ENCODE measurements at regions not wholly inside any gene's neighbourhood (a gene's known extent, or its start where the extent isn't known, plus 50 kb on each side); places are given as distances from the start of the nearest gene placed in this dataset.

- Mint-ChIP-seq H3K36me3 (ENCODE audit: insufficient read depth) (no peaks in the 10 kb centered on the region), H3K4me3 (ENCODE audit: low read depth) (no peak overlapping the region), H3K9me3 (ENCODE audit: low read depth) (peaks cover 9% of the 10 kb centered on the region), H3K4me1 (ENCODE audit: low read depth) (no peaks in the 10 kb centered on the region), H3K27me3 (peaks cover 24% of the 10 kb centered on the region), H3K27ac (no peak overlapping the region)
- no peak for DNase-seq (ENCODE audit: low spot score, unreplicated experiment)
- no peak for TF ChIP-seq CTCF (IDR thresholded peaks at IDR 0.05; ENCODE audit: unreplicated experiment)
Measured at GRCh38 chr22:27255580-27255979, 546.0 kb downstream of the MN1 start.

GRCh38 chr22:27257987-27258386, 543.6 kb downstream of the MN1 start:
- no peaks in the 10 kb centered on the region for H3K4me1 Mint-ChIP-seq (ENCODE audit: low read depth)
- peak; percentile 11 for TF ChIP-seq CTCF (IDR thresholded peaks at IDR 0.05; ENCODE audit: unreplicated experiment)
- H3K36me3 Mint-ChIP-seq (ENCODE audit: insufficient read depth): no peaks in the 10 kb centered on the region
- H3K4me3 Mint-ChIP-seq (ENCODE audit: low read depth): no peak overlapping the region
- H3K9me3 Mint-ChIP-seq (ENCODE audit: low read depth): peaks cover 9% of the 10 kb centered on the region
- no peak overlapping the region for H3K27ac Mint-ChIP-seq
- H3K27me3 Mint-ChIP-seq: peaks cover 15% of the 10 kb centered on the region
- DNase-seq (ENCODE audit: low spot score, unreplicated experiment): no peak

- no peak for DNase-seq (ENCODE audit: low spot score, unreplicated experiment)
- Mint-ChIP-seq H3K4me1 (ENCODE audit: low read depth) (no peaks in the 10 kb centered on the region), H3K9me3 (ENCODE audit: low read depth) (peaks cover 9% of the 10 kb centered on the region), H3K4me3 (ENCODE audit: low read depth) (no peak overlapping the region), H3K27me3 (peaks cover 18% of the 10 kb centered on the region), H3K36me3 (ENCODE audit: insufficient read depth) (no peaks in the 10 kb centered on the region), H3K27ac (no peak overlapping the region)
- TF ChIP-seq CTCF (IDR thresholded peaks at IDR 0.05; ENCODE audit: unreplicated experiment): no peak
Measured at GRCh38 chr22:27258616-27259172, 542.9 kb downstream of the MN1 start.

GRCh38 chr22:27259433-27259832, 542.1 kb downstream of the MN1 start:
- Mint-ChIP-seq H3K27me3 (peaks cover 21% of the 10 kb centered on the region), H3K4me1 (ENCODE audit: low read depth) (no peaks in the 10 kb centered on the region), H3K4me3 (ENCODE audit: low read depth) (no peak overlapping the region), H3K36me3 (ENCODE audit: insufficient read depth) (no peaks in the 10 kb centered on the region), H3K9me3 (ENCODE audit: low read depth) (peaks cover 9% of the 10 kb centered on the region), H3K27ac (no peak overlapping the region)
- no peak for DNase-seq (ENCODE audit: low spot score, unreplicated experiment)
- no peak for TF ChIP-seq CTCF (IDR thresholded peaks at IDR 0.05; ENCODE audit: unreplicated experiment)

- DNase-seq (ENCODE audit: low spot score, unreplicated experiment): no peak
- TF ChIP-seq CTCF (IDR thresholded peaks at IDR 0.05; ENCODE audit: unreplicated experiment): no peak
- H3K36me3 Mint-ChIP-seq (ENCODE audit: insufficient read depth): no peaks in the 10 kb centered on the region
Measured at GRCh38 chr22:27260087-27260698, 541.4 kb downstream of the MN1 start.

More at GRCh38 chr22:27260087-27260698, 541.4 kb downstream of the MN1 start:
- Mint-ChIP-seq H3K9me3 (ENCODE audit: low read depth) (peaks cover 9% of the 10 kb centered on the region), H3K27ac (no peak overlapping the region), H3K4me1 (ENCODE audit: low read depth) (no peaks in the 10 kb centered on the region), H3K4me3 (ENCODE audit: low read depth) (no peak overlapping the region), H3K27me3 (peaks cover 21% of the 10 kb centered on the region)

Measured in progenitor cell of endocrine pancreas (in vitro differentiated cells).